ENCODE measurements at regions not wholly inside any gene's neighbourhood (a gene's known extent, or its start where the extent isn't known, plus 50 kb on each side); places are given as distances from the start of the nearest gene placed in this dataset.
"Not testable (repeated sequence)": the region's sequence is repeated elsewhere in the genome, so short reads cannot be mapped to it uniquely, and the experiment has no call there.

- DNase-seq = no peak
These were observed 213.4 kb downstream of the PPP1R3A start for GRCh38 chr7:113705439-113705838.

GRCh38 chr7:113698556-113699220 lies 220.1 kb downstream of the PPP1R3A start:
- no peak for DNase-seq

GRCh38 chr7:113694149-113694548 lies 224.7 kb downstream of the PPP1R3A start:
- DNase-seq = no peak

GRCh38 chr7:113684165-113684564 lies 234.6 kb downstream of the PPP1R3A start:
- no peak for DNase-seq

DNA sequence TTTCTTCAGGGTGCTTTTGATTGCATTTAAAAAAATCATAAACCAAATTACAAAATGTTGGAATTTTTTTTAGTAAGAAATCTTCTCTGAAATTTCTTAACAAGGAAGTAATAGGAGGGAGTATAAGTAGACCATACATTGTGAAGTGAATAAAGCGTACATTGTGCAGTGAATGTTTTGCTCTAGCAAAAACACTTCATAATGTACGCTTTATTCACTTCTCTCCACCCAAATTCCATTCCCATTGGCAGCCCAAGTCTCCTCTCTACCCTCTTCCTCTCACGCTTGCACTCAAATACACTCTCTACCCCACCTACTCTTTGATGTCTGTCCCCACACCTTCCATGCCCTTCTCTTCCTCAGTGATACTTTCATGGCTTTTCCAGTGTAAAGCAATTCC lies 241.0 kb downstream of the PPP1R3A start:
- no peak for DNase-seq

- no peak for DNase-seq
These were observed 253.9 kb downstream of the PPP1R3A start for GRCh38 chr7:113664867-113665266.

DNA sequence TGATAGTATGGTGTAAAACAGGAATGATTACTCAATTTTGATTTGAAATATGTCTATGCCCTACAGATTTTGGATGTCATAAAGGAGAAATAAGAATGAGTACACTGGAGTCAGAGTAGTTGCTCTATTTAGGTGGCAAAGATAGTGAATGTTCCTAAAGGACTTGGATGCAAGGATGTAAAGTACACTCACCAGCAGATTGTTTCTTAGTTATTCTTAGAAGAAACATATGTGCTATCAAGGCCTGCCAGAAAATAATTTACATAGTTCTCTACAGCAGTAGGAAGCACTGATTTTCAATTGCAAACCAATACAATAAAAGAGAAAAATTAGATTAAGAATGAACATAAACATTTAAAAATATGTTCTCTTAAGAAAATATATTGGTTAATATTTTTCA lies 259.4 kb downstream of the PPP1R3A start:
- DNase-seq = no peak

GRCh38 chr7:113657603-113658002 lies 261.2 kb downstream of the PPP1R3A start:
- no peak for DNase-seq

GRCh38 chr7:113652501-113652900 lies 266.3 kb downstream of the PPP1R3A start:
- no peak for DNase-seq

DNA sequence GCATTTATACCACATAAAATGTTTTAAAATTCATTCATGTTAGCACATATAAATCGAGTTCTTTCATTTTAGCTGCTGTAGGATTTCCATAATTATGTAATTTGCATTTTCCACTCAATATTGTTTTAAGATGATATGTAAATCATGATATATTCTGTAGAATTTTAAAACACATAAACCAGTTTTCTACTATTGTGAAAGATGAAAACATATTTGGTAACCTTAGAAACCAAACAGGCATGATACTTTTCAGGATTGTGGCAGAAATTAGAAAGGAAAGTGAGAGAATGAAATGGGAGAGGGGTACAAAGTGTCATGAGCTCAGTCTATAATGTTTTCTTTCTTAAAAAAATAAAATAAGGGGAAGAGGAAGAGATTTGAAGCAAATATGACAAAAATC lies 269.3 kb downstream of the PPP1R3A start:
- DNase-seq = no peak

DNA sequence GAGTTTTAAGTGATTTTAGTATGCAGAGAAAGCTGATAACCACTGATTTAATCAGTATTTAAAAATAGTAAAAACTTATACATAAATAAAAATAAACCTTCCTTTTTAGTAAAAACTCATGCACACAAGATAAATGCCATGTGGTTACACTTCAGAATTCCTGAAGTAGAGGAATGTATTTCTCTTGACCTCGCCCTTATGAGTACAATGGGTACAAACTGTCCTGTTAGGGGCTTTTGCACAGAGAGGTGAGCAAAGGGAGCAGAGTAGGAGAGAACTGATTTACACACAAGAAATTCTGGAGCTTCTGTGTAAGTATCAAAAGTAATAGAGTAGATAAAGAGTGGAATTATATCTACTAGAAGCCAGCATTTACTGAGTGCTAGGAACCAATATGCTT lies 279.6 kb downstream of the PPP1R3A start:
- DNase-seq = no peak

DNA sequence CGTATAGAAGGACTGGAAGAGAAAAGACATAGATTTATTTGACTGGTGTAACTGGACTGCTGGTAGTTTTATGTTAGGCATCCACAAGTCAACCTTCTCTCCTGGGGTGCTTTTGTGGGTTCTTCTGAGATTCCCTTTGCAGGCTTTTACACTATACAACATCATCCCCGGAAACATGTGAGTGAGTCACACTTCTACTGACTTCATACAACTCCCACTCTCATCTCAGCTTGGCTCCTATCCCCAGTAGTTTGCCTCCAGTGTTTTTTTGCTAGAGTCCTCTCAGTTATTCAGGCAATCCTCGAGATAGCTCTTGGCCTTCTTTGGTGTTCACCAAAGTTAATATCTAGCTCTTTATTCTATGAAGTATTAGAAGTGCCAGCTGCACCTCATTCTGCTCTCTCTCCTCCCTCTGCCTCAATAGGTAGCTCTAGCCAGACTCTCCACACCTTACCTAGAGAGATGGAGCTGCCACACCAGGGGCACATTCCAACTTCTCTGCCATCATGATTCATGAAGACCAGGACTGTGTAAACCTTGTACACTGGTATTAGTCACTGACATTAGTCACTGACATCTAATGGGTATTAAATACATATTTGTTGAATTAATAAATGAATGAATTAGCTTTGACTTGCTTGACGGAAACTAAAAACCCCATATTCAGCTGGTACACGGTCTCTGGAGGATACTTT lies 281.9 kb downstream of the PPP1R3A start:
- DNase-seq = no peak

DNA sequence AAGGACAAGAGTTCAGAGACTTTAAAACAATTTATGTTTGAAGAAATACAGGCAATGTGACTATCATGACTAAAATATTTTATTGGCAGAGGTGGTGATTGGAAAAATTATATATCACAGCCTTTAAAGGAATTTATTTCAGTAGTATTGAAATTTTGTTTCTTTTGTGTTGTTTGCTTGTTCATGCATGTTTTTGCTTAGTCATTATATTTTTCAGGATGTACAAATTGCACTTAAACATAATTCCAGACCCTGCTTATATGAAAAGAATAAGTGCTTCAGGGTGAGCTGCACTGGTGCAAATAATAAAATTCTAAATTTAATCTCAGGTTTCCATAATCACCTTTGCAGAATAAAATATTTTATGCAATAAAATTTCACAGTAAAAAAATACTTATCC lies 283.3 kb downstream of the PPP1R3A start:
- no peak for DNase-seq

DNA sequence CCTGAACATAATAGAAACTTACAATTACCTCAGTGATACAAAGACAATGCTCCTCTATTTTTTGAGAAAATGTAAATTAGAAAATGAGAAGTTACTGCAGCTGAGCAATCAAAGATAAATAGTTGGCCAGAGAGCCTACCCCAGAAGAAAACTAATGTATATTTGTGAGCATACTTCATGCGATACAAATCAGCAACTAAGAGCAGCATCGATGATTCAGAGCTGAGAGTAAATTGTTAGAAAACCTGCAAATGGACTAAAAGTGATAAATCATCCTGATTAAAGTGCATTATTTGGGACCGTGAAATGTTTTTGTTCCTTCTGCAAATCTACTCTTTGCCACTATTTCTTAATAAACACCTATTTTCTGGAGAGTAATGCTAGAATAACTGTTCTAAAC lies 285.7 kb downstream of the PPP1R3A start:
- no peak for DNase-seq

DNA sequence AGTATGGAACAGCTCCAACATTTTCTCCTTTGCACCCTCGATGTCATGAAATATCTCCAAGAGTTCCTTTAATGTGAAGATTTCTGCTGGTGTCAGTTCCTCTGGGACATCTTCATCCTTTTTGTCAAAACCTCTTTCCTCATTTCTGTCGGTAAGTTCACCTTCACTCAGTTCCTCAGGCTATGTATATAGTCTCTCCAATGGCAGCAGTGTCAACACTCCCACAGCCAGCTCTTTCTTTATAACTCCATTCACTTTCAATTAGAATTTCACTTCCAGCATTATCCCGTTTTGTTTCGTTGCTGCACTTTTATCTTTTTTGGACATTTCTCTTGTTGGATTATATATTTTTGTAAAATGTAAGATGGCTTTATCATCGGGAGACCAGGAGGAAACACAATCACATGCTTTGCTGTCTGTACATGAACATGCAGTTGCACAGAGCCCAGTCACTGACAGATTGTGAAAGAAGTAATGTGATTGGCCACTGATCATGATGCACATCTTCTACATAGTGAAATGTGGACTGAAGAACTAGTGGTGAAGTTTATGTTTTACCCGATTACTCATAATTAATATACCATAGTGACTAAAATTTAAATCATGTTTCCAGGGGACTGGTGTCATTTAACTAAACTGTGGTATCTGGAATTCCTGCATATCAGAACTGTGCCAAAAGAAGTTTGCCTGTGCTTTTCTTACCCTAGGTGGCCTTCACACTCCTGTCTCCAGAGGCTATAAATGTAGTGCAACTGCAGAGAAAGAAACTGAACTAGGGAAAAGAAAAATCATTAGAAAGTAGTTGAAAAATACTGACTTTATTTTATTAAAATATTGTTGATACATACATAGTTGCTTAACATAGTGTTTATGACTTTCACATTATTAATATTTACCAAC lies 289.6 kb downstream of the PPP1R3A start:
- no peak for DNase-seq

DNA sequence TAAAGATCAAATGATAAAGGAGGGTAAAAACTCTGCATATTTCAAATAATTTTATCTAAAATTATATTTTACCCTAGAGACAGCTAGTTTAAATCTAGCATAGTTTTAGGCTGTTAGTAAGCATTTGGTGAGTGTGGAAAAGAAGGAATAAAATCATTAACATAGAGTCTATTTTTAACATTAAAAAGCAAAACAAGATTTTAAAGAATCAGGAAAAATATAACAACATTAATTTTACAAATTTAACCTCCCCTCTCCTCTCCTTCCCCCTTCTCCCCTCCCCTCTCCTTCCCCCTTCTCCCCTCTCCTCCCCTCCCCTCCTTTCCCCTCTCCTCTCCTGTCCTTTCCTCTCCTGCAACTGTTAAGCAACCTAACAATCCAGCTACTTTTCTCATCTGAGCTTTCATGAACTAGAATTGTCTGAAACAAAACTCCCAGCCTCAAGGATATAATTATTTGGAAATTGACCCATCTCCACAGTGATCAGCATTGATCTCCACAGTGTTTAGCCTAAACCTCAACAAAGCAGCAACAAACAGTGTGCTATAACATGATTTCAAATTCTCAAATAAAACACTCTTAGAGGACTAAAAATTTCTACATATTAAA lies 293.2 kb downstream of the PPP1R3A start:
- no peak for DNase-seq

DNA sequence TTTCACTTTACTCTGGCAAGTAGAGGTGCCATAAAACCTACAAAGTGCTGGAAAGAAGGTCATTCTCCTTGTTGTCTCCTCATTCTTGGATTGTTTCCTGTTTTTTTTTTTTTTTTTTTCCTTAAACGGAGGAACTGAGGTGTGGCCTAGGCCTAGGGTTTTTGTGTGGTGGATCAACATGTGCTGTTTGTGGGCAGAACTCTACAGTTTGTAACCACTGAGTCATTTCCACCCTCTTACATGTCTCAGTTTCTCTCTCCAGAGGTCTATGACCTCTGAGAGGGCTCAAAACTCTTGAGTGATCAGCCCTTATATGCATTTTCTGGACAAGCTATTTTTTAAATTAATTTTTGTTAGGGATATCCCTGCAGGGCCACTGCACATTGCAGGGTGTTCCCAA lies 296.0 kb downstream of the PPP1R3A start:
- no peak for DNase-seq

DNA sequence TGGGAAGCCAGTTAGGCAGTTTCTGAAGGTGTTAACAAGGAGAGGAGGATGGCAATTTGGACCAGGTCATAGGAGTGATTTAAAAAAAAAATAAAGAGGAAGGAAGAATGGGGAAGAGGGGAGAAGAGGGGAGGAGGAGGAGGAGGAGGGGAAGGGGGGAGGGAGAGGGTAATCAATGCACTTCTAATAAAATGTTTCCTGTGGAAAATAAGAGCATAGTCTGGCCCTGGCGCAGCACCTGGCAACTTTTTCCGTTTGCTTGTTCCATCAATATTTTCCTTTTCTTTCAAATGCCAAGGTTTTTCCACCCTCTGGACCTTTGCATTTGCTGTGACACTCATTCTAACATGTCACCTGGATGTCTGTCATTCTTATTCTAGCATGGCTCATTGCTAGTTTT lies 308.2 kb downstream of the PPP1R3A start:
- DNase-seq = no peak

GRCh38 chr7:113608782-113609181 lies 310.0 kb downstream of the PPP1R3A start:
- DNase-seq = no peak

GRCh38 chr7:113606325-113606724 lies 312.5 kb downstream of the PPP1R3A start:
- no peak for DNase-seq

DNA sequence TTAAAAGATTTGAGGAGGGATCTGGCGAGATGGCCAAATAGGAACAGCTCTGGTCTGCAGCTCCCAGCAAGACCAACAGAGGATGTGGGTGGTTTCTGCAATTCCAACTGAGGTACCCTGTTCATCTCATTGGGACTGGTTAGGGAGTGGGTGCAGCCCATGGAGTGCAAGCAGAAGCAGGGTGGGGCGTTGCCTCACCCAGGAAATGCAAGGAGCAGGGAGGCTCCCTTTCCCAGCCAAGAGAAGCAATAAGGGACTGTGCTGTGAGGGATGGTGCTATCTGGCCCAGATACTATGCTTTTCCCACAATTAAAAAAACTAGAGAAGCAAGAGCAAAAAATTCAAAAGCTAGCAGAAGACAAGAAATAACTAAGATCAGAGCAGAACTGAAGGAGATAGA lies 318.4 kb downstream of the PPP1R3A start:
- DNase-seq = not testable (repeated sequence)

GRCh38 chr7:113593455-113593854 lies 325.4 kb downstream of the PPP1R3A start:
- DNase-seq = not testable (repeated sequence)

- not testable (repeated sequence) for DNase-seq
These were observed 325.9 kb downstream of the PPP1R3A start for GRCh38 chr7:113592924-113593323.

Measured in activated CD4-positive, alpha-beta T cell treated with anti-CD3 and anti-CD28 coated beads for 1 hour (primary cell).